NCI-H1417 (cell line): ENCODE measurements at regions not wholly inside any gene's neighbourhood (a gene's known extent, or its start where the extent isn't known, plus 50 kb on each side); places are given as distances from the start of the nearest gene placed in this dataset.
A peak's percentile ranks its signal among the peaks of the same experiment; 100 is the strongest.
"Not testable (repeated sequence)": the region's sequence is repeated elsewhere in the genome, so short reads cannot be mapped to it uniquely, and the experiment has no call there.

ENCODE experiments used
- DNase-seq, 3 experiments: peaks; one replicate each; lab custom pipeline; 2025; lab: John Stamatoyannopoulos, UW

DNA sequence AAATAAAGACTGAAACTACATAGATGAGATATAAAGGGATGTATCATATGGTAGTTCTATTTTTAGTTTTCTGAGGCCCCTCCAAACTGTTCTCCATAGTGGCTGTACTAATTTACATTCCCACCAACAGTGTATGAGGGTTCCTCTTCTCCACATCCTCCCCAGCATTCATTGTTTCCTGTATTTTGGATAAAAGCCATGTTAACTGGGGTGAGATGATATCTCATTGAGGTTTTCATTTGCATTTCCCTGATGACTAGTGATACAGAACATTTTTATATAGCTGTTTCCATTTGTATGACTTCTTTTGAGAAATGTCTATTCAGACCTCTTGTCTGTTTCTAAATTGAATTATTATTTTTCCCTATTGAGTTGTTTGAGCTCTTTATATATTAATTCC is 229.3 kb downstream of the RFPL4B start:
- DNase-seq: no peak

DNA sequence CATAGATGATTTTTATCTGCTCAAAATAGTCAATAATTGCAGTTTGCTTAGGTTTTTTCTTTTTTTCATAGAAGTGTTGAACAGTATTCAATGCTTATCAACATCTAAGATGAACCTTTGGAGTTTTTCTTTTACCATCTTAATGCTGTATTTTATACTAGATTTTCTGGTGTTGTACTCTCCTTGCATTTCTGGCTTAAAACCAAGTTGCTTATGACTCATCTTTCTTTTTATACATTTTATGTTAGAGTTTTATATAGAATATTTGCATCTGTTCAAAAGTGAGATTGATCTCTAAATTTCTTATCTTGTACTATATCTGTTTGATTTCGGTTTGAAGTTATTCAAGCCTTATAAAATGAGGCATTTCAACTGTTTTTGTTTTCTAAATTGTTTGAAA is 232.5 kb downstream of the RFPL4B start:
- DNase-seq: no peak

DNA sequence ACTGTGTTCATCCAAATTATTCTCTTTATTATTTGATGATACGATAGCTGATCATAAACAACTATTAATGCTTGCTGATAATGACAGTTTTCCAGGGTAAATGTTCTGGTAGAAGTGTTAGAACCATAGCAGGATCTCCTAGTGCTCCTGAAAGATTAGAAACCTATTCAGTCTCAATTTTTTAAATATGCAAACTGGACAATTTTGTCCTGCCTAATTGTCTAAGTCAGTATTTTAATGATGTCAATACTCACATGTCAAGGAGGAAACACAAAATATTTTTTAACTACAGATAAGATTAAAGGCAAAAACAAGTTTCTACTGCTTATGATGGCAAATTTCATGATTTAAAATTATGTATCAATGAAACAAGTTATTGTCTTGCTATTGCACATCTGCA is 233.9 kb downstream of the RFPL4B start:
- DNase-seq: no peak

GRCh38 chr6:112590326-112590725 is 243.2 kb downstream of the RFPL4B start:
- no peak for DNase-seq

DNA sequence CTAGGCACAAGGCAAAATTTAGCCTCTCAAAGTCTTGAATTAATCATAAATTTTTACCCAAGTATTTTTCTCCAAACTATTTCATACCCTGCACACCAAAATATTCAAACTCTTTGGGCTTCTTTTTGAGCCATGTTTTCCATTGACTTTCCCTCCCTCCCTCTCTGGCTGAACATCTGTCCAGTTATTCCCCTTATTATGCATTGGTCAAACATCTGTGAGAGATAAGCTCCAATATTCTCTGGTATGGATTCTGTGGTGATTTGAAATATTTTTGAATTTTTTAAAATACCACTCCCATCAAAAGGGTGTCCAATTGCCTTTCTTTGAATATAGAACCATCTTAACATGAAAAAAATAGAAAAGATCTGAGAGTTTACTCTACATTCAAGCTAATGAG is 244.2 kb downstream of the RFPL4B start:
- DNase-seq: no peak

GRCh38 chr6:112592159-112592558 is 245.0 kb downstream of the RFPL4B start:
- DNase-seq: no peak

- DNase-seq: no peak
These were observed 247.9 kb downstream of the RFPL4B start for GRCh38 chr6:112594886-112595594.

GRCh38 chr6:112595841-112596240 is 248.7 kb downstream of the RFPL4B start:
- DNase-seq: no peak

DNA sequence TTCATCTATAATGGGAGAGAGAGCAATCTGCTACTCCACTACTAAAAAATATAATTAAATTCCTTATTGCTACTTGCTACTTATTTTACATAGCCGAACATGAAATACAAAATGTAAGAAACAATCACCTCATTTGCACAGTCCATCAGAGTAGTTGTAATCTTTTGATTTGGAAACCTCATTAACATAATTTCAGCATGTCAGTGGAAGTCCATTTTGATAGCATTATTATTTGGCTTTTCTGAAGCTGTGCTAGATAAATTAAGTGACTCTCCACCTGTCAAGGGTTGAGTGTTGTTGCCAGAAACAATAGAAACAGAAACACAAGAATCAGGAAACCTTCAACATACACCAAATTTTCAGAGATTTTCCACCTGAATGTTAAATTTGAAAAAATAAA is 250.0 kb downstream of the RFPL4B start:
- no peak for DNase-seq

- DNase-seq: no peak
These were observed 253.0 kb downstream of the RFPL4B start for GRCh38 chr6:112600168-112600567.

GRCh38 chr6:112603726-112604125 is 256.6 kb downstream of the RFPL4B start:
- DNase-seq: no peak

GRCh38 chr6:112606656-112607435 is 259.7 kb downstream of the RFPL4B start:
- DNase-seq: peak in 1 of 3 experiments; percentile 39

DNA sequence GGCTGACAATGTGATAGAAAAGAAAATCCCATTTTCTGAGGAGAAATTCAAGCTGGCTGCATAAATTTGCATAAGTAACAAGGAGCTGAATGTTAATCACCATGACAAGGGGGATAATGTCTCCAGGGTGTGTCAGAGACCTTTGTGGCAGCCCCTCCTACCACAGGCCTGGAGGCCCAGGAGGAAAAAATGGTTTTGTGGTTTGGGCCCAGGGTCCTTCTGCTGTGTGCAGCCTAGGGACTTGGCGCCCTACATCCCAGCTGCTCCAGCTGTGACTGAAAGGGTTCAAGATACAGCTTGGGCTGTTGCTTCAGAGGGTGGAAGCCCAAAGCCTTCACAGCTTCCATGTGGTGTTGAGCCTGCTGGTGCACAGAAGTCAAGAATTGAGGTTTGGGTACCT is 261.8 kb downstream of the RFPL4B start:
- not testable (repeated sequence) for DNase-seq

DNA sequence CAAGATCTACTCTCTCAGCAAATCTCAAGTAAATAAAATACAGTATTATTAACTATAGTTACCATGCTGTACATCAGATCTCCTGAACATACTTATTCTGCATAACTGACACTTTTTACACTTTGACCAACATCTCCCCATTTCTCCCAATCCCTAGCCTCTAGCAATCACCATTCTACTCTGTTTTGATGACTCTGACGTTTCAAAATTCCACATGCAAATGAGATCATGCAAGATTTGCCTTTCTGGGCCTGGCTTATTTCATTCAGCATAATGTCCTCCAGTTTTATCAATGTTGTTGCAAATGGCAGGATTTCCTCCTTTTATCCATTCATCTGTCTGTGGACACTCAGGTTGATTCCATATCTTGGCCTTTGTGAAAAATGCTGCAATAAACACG is 266.3 kb downstream of the RFPL4B start:
- DNase-seq: no peak

- peak in 1 of 3 experiments; percentile 18 for DNase-seq
These were observed 271.7 kb downstream of the RFPL4B start for GRCh38 chr6:112618849-112619248.

DNA sequence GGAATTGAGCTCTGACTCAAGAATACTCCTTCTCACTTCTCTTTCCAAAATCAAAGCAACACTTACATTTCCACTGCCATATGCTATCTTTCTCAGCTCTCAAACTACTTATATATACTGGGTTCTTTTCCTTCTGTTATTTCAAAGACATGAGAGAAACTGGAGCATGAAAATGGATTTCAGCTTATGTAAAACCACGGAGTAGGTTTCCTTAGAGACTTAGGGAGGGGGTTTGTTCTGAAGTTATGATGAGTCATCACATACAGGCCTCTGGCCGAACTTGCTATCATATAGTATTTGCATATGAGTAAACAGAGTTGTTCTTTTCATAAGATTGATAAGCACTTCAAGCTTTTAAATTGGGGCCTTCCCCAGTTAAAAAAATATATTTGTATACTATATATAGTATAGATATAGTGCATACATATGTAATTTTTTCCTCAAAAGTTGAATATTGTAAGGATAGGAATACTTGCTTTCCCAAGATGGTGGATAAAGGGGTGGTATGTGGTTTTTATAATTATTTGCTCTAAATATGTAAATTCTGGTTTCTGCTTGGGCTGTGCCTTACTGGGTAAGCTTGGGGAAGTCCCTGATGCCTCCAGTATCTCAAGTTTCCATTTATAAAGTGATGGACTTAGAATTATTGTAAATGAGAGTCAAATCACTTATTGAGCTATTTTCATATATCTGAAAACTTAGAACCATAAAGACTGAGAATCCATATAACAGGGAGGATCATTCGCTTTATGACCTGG is 273.9 kb downstream of the RFPL4B start:
- DNase-seq: peak in 1 of 3 experiments; percentile 16

DNA sequence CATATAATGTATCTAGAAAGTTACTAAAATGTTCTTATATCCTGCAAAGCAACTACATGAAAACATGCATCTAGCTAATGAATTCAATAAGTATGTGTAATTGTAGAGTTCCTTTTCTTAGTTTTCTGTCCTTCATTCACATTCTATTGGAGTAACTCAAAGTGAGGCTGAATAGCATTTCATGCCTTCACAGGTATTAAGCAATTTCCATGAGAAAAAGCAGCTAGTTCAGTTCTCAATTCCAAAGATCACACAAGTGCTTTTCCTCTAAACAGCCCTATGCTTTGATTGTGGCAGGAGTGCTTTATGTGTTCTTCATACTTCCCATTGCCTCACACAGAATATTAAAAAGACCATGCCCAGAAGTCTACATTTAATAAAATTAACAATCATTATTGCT is 274.9 kb downstream of the RFPL4B start:
- no peak for DNase-seq

- no peak for DNase-seq
These were observed 279.4 kb downstream of the RFPL4B start for GRCh38 chr6:112626468-112627082.

GRCh38 chr6:112634376-112634775 is 287.2 kb downstream of the RFPL4B start:
- DNase-seq: no peak

- no peak for DNase-seq
These were observed 289.6 kb downstream of the RFPL4B start for GRCh38 chr6:112636650-112637262.

GRCh38 chr6:112639391-112639831 is 292.3 kb downstream of the RFPL4B start:
- DNase-seq: no peak

DNA sequence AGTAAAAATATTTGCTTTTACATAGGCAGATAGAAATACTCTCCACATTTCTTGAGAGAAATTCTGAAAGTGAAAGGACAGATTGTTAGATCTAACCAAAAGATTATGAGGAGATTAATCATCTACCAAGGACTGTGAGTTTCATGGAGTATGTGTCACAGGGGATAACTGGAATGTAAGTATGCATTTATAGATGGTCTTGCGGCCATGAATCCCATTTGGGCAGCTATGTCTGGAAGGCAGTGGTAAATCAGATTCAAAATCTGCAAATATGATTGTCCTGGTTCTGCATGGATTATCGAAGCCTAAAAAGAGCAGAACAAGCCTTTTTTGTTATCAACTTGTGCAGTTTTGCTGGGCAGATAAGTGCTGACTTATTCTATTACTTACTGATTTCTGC is 293.8 kb downstream of the RFPL4B start:
- no peak for DNase-seq
